HG02571 (cell line): ENCODE measurements at regions not wholly inside any gene's neighbourhood (a gene's known extent, or its start where the extent isn't known, plus 50 kb on each side); places are given as distances from the start of the nearest gene placed in this dataset.

Source experiments
- ATAC-seq: cut with Tn5 transposase; IDR thresholded peaks from one replicate; pipeline ENCODE4 v1.9.1; 2021; ENCODE audit warnings: mild to moderate bottlenecking, moderate library complexity; ENCODE audit not compliant: unreplicated experiment

GRCh38 chr2:126512026-126512425 lies 143.9 kb upstream of the GYPC start:
- ATAC-seq, result no peak

DNA sequence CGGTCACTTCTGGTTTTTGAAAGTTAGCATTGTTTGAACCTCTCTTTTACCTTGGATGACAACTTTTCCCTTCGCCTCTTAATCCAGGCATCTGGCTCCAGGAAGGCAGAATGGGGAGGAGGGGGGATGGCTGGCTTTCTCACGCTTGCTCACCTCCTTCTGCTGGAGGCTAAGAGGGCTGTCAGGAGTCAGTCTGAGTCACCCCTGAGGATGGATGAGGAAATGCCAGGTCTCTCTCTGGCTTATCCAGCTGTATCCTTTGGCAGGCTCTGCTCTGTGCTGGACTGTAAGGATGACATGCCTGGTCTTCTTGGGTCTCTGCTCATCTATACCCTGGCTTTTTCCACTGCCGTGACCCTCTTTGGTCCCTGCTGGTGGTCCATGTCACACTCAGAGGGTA lies 142.9 kb upstream of the GYPC start:
- ATAC-seq, result no peak

DNA sequence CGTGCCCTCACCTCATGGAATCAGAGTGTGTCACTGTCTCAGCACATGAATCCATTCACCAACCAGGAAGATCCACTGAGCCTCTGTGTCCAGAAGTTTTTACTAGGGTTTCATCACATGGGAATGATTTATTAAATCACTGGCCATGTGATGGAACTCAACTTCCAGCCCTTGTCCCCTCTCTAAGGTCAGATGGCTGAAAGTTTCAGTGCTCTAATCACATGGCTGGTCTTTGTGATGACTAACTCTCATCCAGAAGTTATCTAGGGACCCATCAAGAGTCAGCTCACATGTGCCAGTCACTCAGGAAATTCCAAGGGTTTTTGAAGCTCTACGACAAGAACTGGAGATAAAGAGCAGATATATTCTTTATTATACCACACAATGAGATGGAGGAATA lies 140.5 kb upstream of the GYPC start:
- ATAC-seq, result no peak

DNA sequence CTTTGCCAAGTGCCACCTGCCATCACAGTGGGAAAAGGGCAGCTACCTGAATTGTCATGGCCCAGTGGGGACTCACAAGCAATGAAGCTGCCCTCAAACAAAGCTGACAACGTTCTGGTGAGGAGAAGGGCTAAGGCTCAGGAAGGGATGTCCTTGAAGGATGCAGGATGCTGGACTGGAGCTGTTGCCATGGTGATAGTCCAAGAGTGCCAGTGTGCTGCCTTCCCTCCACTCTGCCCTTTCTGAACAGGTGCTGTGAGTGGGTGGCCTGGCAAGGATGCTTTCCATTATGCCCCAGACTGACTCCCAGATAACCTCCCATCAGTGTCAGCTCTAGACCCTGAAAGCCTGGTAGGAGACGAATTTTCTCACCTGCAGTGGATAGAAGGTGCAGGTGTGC lies 137.8 kb upstream of the GYPC start:
- no peak for ATAC-seq

- peak; percentile 80 for ATAC-seq
These were observed 128.0 kb upstream of the GYPC start for GRCh38 chr2:126527836-126528490.

GRCh38 chr2:126531029-126531428 lies 124.9 kb upstream of the GYPC start:
- ATAC-seq, result no peak

- ATAC-seq, result no peak
These were observed 121.5 kb upstream of the GYPC start for GRCh38 chr2:126534478-126534877.

- ATAC-seq, result no peak
These were observed 120.5 kb upstream of the GYPC start for GRCh38 chr2:126535408-126535807.

DNA sequence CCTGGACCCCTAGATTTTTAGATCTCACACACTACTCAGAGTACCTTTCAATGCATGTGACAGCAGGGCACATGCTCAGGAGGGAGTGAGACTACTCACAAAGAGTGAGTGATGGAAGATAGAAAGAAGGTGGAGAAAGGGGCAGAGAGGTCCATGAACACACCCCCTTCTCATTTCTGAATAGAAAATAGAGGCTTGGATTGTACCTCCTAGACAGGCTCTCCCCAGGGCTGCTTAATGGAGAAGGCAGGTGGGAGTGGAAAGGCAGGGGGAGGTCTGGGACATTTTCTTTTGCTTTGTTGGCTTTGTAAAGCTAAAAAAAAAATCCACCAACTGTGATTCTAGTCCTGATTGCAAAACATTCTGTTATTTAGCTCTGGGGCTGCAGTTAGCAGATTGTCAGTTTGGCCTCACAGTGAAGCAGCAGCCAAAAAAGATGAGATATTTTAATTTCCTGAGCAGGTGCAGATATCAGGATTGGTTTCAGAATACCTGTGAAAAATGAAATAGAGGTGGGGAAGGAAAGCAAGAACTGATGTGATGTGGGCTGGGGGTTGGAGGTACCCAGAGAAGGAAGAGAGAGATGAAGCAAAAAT lies 119.3 kb upstream of the GYPC start:
- ATAC-seq, result no peak

DNA sequence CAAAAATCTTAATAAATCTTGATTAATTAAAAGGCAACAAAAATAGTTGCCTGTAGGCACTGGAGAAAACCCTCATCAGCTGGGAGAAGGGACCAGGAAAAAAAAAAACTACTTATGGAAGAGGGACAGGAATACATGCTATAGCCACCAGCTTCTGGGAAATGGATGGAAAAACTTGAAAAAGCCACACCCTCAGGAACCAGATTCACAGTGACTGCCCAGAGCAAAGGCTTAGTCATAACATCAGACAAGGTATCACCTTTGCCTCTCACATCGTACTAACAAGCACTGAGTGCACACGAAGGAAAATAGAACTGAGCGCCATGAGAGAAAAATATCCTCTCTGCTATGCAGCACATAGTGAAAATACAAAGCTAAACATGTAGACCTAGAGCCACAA lies 116.9 kb upstream of the GYPC start:
- ATAC-seq, result no peak

DNA sequence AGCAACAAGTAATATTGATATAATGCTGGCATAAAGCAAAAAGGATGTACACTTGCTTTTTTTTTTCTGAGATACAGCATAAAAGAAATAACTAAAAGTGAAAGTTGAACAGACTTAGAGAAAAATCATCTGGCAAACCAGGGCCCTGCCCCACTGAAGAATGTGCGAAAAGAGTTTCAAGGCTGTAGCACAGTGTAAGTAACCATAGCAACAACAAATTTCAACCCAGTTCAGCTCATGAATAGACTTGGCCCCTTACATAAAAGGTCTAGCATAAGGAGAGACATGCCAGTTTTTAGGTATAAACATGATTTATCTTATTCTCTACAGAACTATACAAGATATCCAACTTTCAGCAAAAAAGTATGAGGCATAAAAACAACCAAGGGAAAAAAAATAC lies 113.7 kb upstream of the GYPC start:
- ATAC-seq, result no peak

- ATAC-seq, result no peak
These were observed 112.9 kb upstream of the GYPC start for GRCh38 chr2:126543081-126543480.

DNA sequence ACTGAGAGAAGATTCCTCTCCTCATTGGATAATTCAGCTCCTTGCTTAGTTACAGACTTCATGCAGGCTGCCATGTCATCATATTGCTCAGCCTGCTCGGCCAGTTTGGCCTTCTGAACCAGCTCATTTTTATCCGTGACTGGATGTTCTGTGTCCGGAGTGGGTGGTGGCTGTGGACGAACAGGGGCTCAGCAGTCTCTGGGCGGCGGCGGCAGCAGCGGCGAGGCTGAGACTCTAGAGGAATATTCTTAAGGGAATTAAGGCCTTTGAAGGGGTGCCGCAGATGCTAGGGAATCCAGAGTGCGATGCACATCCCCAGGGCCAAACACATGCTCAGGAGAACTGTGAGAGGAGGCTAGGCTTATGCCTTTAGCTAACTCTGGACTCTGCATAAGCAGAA lies 97.9 kb upstream of the GYPC start:
- no peak for ATAC-seq

DNA sequence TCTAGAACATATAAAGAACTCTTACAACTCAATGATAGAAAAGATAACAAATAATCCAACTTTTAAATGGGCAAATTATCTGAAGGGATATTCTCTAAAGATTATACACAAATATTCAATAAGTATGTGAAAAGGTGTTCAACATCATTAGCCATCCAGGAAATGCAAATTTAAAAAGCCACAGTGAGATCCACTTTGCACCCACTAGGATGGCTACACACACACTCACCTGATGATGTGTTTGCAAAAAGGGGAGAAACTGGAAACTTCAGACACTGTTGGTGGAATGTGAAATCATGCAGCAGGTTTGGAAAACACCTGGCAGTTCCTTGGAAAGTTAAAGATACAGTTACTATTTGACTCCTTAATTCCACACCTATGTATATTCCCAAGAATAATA lies 87.2 kb upstream of the GYPC start:
- ATAC-seq, result no peak

- no peak for ATAC-seq
These were observed 84.6 kb upstream of the GYPC start for GRCh38 chr2:126571403-126571802.

GRCh38 chr2:126575631-126576030 lies 80.3 kb upstream of the GYPC start:
- no peak for ATAC-seq

- no peak for ATAC-seq
These were observed 76.1 kb upstream of the GYPC start for GRCh38 chr2:126579868-126580267.

GRCh38 chr2:126586317-126586716 lies 69.6 kb upstream of the GYPC start:
- no peak for ATAC-seq

- ATAC-seq, result no peak
These were observed 56.9 kb upstream of the GYPC start for GRCh38 chr2:126599062-126599461.

GRCh38 chr2:126600742-126601141 lies 55.2 kb upstream of the GYPC start:
- ATAC-seq, result no peak

- no peak for ATAC-seq
These were observed 53.6 kb upstream of the GYPC start for GRCh38 chr2:126602334-126602733.
